Stimulated activated CD8-positive, alpha-beta memory T cell treated with anti-CD3 and anti-CD28 coated beads, Interleukin-4, amount 100 ng/mL, for 4 hours (primary cell): ENCODE measurements at regions not wholly inside any gene's neighbourhood (a gene's known extent, or its start where the extent isn't known, plus 50 kb on each side); places are given as distances from the start of the nearest gene placed in this dataset.

Experiments used
- DNase-seq, 2 donors: peaks; one replicate each; pipeline ENCODE4 v3.0.0-alpha.2; 2020; ENCODE audit warnings: low read depth in 2 of 2, low spot score in 1 of 2

- DNase-seq = no peak
Observed at GRCh38 chr17:14959106-14959648, 305.9 kb downstream of the PMP22 start.

- DNase-seq = no peak
Observed at GRCh38 chr17:14953405-14953804, 311.7 kb downstream of the PMP22 start.

GRCh38 chr17:14950686-14951085 lies 314.4 kb downstream of the PMP22 start:
- no peak for DNase-seq

GRCh38 chr17:14950216-14950615 lies 314.9 kb downstream of the PMP22 start:
- no peak for DNase-seq

- no peak for DNase-seq
Observed at GRCh38 chr17:14947671-14948070, 317.5 kb downstream of the PMP22 start.

- no peak for DNase-seq
Observed at GRCh38 chr17:14946481-14946880, 318.6 kb downstream of the PMP22 start.

GRCh38 chr17:14942526-14943190 lies 322.5 kb downstream of the PMP22 start:
- DNase-seq = no peak

GRCh38 chr17:14940938-14941265 lies 324.2 kb downstream of the PMP22 start:
- DNase-seq = no peak

- DNase-seq = no peak
Observed at GRCh38 chr17:14940108-14940937, 324.8 kb downstream of the PMP22 start.

- DNase-seq = no peak
Observed at GRCh38 chr17:14935845-14936485, 329.2 kb downstream of the PMP22 start.

GRCh38 chr17:14935139-14935841 lies 329.8 kb downstream of the PMP22 start:
- no peak for DNase-seq

- DNase-seq = no peak
Observed at GRCh38 chr17:14933676-14934075, 331.4 kb downstream of the PMP22 start.

- DNase-seq = peak; percentile 7 to 17
Observed at GRCh38 chr17:14926526-14927122, 338.5 kb downstream of the PMP22 start.

- no peak for DNase-seq
Observed at GRCh38 chr17:14926073-14926472, 339.1 kb downstream of the PMP22 start.

- no peak for DNase-seq
Observed at GRCh38 chr17:14925498-14925897, 339.6 kb downstream of the PMP22 start.

GRCh38 chr17:14923981-14924380 lies 341.1 kb downstream of the PMP22 start:
- no peak for DNase-seq

- no peak for DNase-seq
Observed at GRCh38 chr17:14922411-14922810, 342.7 kb downstream of the PMP22 start.

- DNase-seq = no peak
Observed at GRCh38 chr17:14921936-14922335, 343.2 kb downstream of the PMP22 start.

GRCh38 chr17:14919631-14920213 lies 345.4 kb downstream of the PMP22 start:
- DNase-seq = no peak

GRCh38 chr17:14919094-14919493 lies 346.0 kb downstream of the PMP22 start:
- no peak for DNase-seq

GRCh38 chr17:14918540-14918939 lies 346.6 kb downstream of the PMP22 start:
- no peak for DNase-seq
